ENCODE measurements at regions not wholly inside any gene's neighbourhood (a gene's known extent, or its start where the extent isn't known, plus 50 kb on each side); places are given as distances from the start of the nearest gene placed in this dataset.

DNA sequence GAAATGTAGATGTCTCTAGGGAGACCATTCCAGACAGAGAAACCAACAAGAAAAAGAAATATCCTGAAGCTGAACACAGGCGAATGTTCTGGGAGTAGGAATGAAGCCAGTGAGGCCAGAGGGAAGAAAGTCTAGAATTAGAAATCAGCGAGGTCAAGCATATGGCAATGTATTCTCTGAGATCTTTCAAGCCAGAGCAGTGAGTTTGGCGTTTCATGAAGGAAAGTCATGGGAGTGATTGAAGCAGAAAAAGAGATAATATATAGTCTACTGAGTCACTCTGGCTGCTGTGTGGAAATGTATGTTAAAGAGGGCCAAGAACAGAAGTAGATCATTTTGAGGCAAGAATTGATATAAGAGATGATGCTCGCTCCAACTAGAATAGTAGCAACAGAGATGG lies 576.0 kb downstream of the PCDH17 start:
- TF ChIP-seq POLR2A (IDR thresholded peaks at IDR 0.05; ENCODE audit: low read depth, low read length) (no peak), POLR2AphosphoS5 (IDR thresholded peaks at IDR 0.05; ENCODE audit: low read depth, low read length) (no peak), TAF1 (IDR thresholded peaks at IDR 0.05; ENCODE audit: borderline replicate concordance, low read depth, low read length) (no peak)
- no peak for FAIRE-seq
- no peak for DNase-seq (ENCODE audit: insufficient read length)

DNA sequence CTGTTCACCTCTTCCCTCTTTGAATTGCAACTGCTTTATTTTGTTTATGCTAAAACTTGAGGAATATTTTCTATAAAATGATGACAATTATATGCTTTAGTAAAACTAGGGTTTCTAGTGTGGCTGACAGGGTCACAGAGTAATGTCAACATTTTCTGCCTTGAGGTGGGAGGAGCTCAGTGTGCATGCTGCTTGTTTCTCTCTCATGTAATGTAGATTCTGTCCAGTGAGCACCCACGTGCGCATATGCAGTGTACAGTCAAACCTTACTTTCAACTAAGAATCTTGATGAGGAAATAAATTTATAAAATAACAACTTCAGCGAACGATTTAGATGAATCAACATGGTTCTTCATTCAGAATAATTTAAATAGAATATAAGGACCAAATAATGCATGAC lies 603.9 kb downstream of the PCDH17 start:
- DNase-seq (ENCODE audit: insufficient read length) (no peak), FAIRE-seq (no peak)
- TF ChIP-seq POLR2A (IDR thresholded peaks at IDR 0.05; ENCODE audit: low read depth, low read length) (no peak), POLR2AphosphoS5 (IDR thresholded peaks at IDR 0.05; ENCODE audit: low read depth, low read length) (no peak), TAF1 (IDR thresholded peaks at IDR 0.05; ENCODE audit: borderline replicate concordance, low read depth, low read length) (no peak)

DNA sequence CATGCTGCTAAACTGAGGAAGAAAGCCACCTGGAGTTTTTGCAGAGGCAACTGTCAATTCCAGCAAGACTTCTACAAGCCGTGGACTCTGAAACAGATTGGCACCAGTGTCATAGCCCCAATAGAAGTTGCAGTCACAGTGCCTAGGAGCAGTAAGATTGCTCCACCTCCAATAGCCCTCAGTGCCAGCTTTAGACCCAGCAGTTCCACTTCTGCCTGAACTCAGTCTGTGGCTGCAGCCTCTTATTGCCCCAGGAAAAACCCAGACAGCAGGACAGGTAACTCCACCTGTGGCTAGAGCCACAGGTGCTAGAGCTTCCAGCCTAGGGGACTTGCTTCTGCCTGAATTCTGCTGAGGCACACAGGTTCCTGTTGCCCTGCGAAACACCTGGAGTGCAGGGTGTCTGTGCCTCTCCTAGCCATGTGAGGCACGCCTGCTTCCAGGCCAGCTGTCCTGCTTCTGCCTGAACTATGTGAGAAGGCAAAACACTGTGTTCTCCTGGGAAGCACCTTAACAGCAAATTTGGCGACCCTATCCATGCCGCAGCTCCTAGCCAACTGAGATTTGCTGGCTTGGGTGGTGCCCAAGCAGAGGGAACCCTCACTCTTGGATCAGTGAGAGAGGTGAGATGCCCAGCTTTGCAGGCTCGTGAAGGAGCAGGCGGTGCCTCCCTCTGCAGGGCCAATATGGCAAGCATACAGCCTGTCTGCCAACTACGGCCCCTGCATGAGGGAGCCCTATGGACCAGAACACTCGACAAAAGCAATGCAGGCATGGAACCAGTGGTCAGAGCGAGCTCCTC lies 607.6 kb downstream of the PCDH17 start:
- no peak for FAIRE-seq
- TF ChIP-seq TAF1 (IDR thresholded peaks at IDR 0.05; ENCODE audit: borderline replicate concordance, low read depth, low read length) (no peak), POLR2A (IDR thresholded peaks at IDR 0.05; ENCODE audit: low read depth, low read length) (no peak), POLR2AphosphoS5 (IDR thresholded peaks at IDR 0.05; ENCODE audit: low read depth, low read length) (no peak)
- no peak for DNase-seq (ENCODE audit: insufficient read length)

DNA sequence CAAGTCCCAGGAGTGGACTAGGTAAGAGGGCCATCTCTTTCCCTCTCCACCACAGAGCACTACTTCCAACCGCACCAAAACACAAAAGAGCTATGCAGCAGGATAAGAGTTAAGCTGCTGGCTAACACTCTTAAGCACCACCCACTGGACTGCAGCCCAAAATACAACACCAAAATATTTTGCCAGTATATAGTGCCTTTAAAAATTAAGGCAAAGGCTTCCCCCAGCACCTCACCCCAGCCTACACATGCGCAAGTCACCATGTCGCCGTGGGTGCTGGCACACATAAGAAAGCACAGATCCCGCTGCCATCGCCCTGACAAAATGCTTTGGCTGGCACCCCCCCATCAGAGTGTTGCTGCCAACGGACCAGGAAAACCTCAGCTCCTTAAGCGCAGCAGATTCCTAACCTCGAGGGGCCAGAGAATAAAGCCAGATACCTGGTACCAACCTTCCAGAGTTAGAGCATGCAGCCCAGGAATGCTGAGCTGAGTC lies 608.3 kb downstream of the PCDH17 start:
- TF ChIP-seq POLR2AphosphoS5 (IDR thresholded peaks at IDR 0.05; ENCODE audit: low read depth, low read length) (no peak), POLR2A (IDR thresholded peaks at IDR 0.05; ENCODE audit: low read depth, low read length) (no peak)
- no peak for FAIRE-seq
- no peak for DNase-seq (ENCODE audit: insufficient read length)

DNA sequence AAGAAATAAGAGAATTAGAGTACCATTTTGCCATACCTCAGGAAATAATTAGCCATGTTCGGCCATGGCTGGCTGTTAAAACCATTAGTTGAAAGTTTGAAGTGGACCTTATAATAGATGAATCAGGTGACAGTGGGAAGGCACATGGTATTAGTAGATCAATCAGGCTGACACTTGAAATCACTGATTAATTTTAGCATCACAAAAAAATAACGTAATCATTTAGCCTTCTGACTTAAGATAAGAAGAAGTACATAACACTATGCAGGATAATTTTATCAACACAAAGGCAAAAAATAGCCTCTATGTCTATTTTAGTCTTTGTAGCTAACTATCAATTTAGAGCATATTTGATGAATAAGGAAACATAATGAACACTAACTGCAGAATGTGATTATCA lies 615.5 kb downstream of the PCDH17 start:
- DNase-seq (ENCODE audit: insufficient read length) (no peak), FAIRE-seq (no peak)
- TF ChIP-seq TAF1 (IDR thresholded peaks at IDR 0.05; ENCODE audit: borderline replicate concordance, low read depth, low read length), result no peak
- TF ChIP-seq POLR2A (IDR thresholded peaks at IDR 0.05; ENCODE audit: low read depth, low read length), result no peak
- TF ChIP-seq POLR2AphosphoS5 (IDR thresholded peaks at IDR 0.05; ENCODE audit: low read depth, low read length), result no peak

DNA sequence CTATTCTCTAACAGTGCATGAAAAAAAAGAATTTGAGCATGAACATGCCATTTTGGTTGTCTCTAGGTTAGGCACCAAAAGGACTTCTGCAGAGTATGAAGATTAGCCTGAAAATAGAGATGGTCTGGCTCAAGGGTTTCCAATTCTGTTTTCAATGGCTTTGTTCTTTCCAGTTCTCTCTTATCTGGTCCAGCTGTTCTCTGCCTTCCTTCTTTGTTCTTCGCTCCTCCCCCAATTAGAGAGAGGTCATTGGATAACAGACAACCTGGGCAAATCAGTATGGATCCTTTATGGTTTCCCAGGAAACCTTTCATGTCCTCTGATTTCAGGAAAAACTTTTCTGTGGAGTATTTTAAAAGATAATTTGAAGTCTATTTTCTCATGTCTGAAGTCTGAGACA lies 623.4 kb downstream of the PCDH17 start:
- no peak for TF ChIP-seq POLR2A (IDR thresholded peaks at IDR 0.05; ENCODE audit: low read depth, low read length)
- TF ChIP-seq POLR2AphosphoS5 (IDR thresholded peaks at IDR 0.05; ENCODE audit: low read depth, low read length), result no peak
- TF ChIP-seq TAF1 (IDR thresholded peaks at IDR 0.05; ENCODE audit: borderline replicate concordance, low read depth, low read length), result no peak
- no peak for DNase-seq (ENCODE audit: insufficient read length)
- no peak for FAIRE-seq

DNA sequence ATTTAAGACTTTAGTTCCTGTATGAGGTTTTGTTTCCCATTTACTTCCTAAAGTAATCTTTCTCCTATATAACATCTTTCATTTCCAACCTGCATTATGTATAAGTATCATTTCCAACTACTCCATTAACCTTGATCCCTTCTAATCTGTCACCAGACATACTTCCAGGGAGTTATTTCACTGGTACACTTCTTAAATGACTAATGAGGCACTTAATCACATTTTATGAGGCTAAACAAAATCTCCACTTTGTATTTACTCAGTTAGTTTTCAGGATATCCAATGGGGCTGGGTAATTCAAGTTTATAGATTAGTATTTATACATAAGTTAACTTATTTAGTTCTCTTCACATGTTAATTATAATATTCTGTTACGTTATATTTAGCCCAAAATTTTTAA lies 634.7 kb downstream of the PCDH17 start:
- no peak for DNase-seq (ENCODE audit: insufficient read length)
- no peak for TF ChIP-seq TAF1 (IDR thresholded peaks at IDR 0.05; ENCODE audit: borderline replicate concordance, low read depth, low read length)
- FAIRE-seq, result no peak

DNA sequence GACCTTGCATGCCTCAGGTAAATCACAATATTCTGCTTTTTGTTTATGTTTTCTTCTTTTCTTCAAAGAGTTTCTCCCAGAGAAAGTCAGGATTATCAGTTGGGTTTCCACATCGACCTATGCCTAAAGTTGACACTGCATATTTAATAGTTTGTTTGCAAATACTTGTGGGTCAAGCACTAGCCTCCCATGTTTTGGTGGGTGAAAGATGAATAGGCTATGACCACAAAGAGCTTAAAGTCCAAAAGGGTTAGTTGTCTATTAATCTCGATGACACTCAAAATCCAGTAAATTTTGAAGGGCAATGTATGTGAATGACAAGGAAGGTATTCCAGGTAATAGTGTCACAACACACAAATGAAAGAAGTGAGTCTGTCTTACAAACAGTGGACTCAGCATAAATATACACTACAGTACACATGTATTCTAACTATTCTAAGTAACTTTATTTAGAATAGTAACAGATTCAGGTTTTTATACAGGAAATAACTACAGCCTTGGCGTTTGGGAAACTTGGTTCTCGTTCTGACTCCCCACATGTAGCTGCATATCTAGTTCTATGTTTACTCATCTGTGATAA lies 667.1 kb downstream of the PCDH17 start:
- FAIRE-seq (no peak), DNase-seq (ENCODE audit: insufficient read length) (no peak)
- no peak for TF ChIP-seq TAF1 (IDR thresholded peaks at IDR 0.05; ENCODE audit: borderline replicate concordance, low read depth, low read length)

DNA sequence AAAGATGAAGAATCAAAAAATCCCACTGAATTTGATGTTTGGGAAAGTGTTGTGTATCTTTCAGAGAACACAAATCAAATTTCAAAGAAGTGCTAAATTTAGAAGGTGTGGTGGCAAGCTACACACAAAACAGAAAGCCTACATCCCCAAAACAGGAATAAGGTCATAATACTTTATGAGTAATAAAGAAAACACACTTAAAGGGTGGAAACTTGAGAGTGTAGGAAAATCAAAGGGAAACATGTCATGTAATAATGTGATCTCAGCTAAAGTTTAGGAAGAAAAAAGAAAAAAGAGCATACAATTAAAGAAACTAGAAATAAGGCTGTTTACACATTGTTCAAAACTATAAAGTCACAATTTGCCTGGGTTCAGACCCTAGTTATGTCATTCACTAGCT lies 668.7 kb downstream of the PCDH17 start:
- no peak for DNase-seq (ENCODE audit: insufficient read length)
- no peak for FAIRE-seq
- TF ChIP-seq TAF1 (IDR thresholded peaks at IDR 0.05; ENCODE audit: borderline replicate concordance, low read depth, low read length) (no peak), POLR2AphosphoS5 (IDR thresholded peaks at IDR 0.05; ENCODE audit: low read depth, low read length) (no peak), POLR2A (IDR thresholded peaks at IDR 0.05; ENCODE audit: low read depth, low read length) (no peak)

DNA sequence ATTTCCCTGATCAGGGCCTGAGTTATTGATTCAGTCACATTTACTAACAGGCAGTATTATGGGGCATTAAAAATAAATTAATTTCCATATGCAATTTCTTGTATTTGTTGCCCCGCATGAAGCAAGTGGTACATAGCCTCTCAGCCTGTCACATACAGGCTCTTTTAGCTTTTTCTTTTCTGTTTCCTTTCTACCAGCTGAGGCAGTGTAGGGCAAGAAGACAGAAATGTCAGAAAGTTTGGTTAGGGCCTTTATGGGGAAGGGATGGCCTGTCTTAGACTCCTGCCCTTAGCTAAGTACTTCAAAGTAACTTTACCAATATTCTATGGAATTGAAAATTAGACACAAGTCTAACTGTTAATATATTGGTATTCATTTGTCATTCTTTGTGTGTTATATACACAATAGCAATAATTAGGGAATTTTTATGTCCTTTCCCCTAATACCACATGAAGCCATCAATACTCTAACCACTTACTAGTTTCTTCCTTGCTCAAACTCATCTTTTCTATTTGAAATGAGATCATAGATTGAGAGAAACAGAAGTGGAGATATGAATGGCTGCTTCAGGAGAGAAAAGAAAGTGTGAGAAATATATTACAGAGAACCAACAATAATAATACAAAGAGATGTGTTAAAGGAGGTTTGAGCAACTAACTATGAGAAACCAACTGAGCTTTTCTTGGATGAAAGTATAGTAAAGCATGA lies 669.6 kb downstream of the PCDH17 start:
- DNase-seq (ENCODE audit: insufficient read length) (no peak), FAIRE-seq (no peak)
- TF ChIP-seq POLR2A (IDR thresholded peaks at IDR 0.05; ENCODE audit: low read depth, low read length) (no peak), TAF1 (IDR thresholded peaks at IDR 0.05; ENCODE audit: borderline replicate concordance, low read depth, low read length) (no peak), POLR2AphosphoS5 (IDR thresholded peaks at IDR 0.05; ENCODE audit: low read depth, low read length) (no peak)

DNA sequence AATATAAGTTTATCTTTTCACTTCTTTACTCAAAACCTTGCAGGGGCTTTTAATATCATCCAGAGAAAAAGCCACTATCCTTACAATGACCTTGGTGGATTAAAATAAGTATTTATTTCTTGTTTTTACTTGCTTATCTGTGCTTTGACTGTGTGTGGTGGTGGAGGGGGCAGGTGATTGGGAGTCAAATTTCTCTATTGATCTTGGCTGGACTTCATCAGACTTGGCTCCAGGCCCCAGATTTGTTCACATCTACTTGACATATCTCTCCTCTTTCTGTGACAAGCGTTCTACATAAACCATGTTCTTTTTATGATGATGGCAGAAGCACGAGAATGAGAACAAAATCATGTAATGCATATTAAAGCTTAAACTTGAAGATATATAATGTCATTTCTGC lies 670.8 kb downstream of the PCDH17 start:
- TF ChIP-seq TAF1 (IDR thresholded peaks at IDR 0.05; ENCODE audit: borderline replicate concordance, low read depth, low read length) (no peak), POLR2AphosphoS5 (IDR thresholded peaks at IDR 0.05; ENCODE audit: low read depth, low read length) (no peak), POLR2A (IDR thresholded peaks at IDR 0.05; ENCODE audit: low read depth, low read length) (no peak)
- DNase-seq (ENCODE audit: insufficient read length) (no peak), FAIRE-seq (no peak)

DNA sequence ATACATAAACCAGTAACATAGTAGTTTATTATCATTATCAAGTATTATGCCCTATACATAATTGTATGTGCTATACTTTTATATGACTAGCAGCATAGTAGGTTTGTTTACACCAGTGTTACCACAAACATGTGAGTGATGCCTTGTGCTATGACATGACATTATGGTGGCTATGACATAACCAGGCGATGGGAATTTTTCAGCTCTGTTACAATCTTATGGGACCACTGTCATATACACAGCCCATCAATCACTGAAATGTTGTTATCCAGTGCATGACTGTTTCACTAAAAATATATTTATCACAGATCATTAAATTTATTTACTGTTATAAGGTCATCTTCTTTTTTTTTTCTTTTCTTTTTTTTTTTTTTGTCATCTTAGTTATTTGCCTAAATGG lies 674.5 kb downstream of the PCDH17 start:
- TF ChIP-seq POLR2AphosphoS5 (IDR thresholded peaks at IDR 0.05; ENCODE audit: low read depth, low read length), result no peak
- TF ChIP-seq POLR2A (IDR thresholded peaks at IDR 0.05; ENCODE audit: low read depth, low read length), result no peak
- TF ChIP-seq TAF1 (IDR thresholded peaks at IDR 0.05; ENCODE audit: borderline replicate concordance, low read depth, low read length), result no peak
- DNase-seq (ENCODE audit: insufficient read length) (no peak), FAIRE-seq (no peak)

All from GM12892 (cell line).